ENCODE measurements at regions not wholly inside any gene's neighbourhood (a gene's known extent, or its start where the extent isn't known, plus 50 kb on each side); places are given as distances from the start of the nearest gene placed in this dataset.

DNA sequence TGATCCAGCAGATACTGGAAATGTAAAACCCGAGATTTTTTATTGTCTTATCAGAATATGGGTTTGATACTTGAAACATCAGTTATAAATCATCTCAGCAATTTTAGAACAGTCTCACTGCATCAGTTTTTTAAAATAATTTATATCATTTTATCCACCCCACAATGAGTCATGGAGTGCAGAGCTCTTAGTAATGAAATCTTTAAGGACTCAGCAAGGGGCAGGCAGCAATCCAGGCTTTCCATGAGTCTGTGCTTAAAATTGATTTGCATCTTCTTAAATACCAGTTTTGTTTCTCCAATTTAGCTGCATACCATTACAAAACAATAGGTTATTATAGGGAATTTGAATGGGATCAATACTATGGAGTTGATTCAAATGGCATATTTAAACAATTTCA, 832.3 kb downstream of the C6orf118 start:
- H3K27me3 ChIP-seq, result no peaks in the 10 kb centered on the region
- no peak overlapping the region for H3K4me3 ChIP-seq (ENCODE audit: low read depth, low read length)
- no peaks in the 10 kb centered on the region for H3K4me1 ChIP-seq
- no peaks in the 10 kb centered on the region for H3K36me3 ChIP-seq
- no peaks in the 10 kb centered on the region for H3K9me3 ChIP-seq
- DNase-seq, result no peak
- TF ChIP-seq, protein P1, sequence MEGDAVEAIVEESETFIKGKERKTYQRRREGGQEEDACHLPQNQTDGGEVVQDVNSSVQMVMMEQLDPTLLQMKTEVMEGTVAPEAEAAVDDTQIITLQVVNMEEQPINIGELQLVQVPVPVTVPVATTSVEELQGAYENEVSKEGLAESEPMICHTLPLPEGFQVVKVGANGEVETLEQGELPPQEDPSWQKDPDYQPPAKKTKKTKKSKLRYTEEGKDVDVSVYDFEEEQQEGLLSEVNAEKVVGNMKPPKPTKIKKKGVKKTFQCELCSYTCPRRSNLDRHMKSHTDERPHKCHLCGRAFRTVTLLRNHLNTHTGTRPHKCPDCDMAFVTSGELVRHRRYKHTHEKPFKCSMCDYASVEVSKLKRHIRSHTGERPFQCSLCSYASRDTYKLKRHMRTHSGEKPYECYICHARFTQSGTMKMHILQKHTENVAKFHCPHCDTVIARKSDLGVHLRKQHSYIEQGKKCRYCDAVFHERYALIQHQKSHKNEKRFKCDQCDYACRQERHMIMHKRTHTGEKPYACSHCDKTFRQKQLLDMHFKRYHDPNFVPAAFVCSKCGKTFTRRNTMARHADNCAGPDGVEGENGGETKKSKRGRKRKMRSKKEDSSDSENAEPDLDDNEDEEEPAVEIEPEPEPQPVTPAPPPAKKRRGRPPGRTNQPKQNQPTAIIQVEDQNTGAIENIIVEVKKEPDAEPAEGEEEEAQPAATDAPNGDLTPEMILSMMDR (IDR thresholded peaks at IDR 0.05; ENCODE audit: low read depth, low read length), result no peak

DNA sequence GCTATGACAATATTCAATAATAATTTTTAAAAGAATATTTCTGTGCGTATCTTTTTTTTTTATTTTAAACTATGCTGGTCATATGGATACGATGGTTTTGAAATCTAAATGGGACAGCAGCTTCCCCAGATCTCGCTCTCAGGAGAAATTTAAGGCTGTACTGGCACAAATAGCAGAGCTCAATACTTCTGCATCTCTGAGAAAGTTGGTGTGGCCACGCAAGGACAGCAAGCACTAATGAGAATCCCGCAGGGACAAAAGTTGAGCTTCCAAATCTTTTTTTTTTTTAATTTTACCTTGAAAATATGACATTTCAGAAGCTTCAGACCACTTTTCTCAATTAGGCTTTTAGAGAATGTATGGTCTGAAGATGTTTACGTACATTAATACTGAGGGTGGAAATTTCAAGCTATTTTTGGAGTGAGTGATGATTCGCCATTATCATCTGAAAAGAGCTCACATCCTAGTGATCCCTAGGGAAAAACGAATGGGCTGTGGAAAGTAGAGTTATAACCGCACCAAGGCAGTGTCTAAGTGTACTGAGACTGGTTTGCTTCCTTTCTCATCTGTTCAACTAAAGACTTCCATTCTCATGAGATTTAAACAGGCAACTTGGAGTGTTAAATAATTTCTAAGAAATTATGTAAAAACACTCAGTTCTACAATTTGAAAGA, 840.0 kb downstream of the C6orf118 start:
- Histone ChIP-seq H3K9me3 (no peaks in the 10 kb centered on the region), H3K4me1 (no peaks in the 10 kb centered on the region), H3K27me3 (no peaks in the 10 kb centered on the region), H3K4me3 (ENCODE audit: low read depth, low read length) (no peak overlapping the region), H3K36me3 (no peaks in the 10 kb centered on the region)
- TF ChIP-seq, protein P1 (IDR thresholded peaks at IDR 0.05; ENCODE audit: low read depth, low read length), result no peak
- DNase-seq, result no peak

DNA sequence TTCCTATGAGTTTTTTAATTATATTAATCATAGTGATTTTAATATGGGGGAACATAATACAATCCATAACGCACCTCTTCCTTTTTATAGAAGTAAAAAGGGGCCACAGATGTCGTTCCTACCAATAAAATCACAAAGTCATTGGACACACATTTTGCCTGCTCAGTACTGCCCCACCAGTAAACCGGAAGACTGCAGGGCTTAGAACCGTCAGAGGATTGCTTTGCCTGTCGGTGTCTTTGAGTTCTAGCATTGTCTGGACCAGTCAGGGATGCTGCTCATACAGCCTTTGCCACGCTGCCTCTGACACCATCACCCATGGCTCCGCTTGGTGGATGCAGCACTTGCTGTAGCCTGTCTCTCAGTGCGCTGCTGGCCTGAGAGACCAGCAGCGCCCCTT, 853.6 kb downstream of the C6orf118 start:
- H3K27me3 ChIP-seq, result no peaks in the 10 kb centered on the region
- H3K4me3 ChIP-seq (ENCODE audit: low read depth, low read length), result no peak overlapping the region
- TF ChIP-seq, protein P1 (IDR thresholded peaks at IDR 0.05; ENCODE audit: low read depth, low read length), result 0 out of 2 replicates have a peak, but pooled peaks have one; percentile 1
- no peaks in the 10 kb centered on the region for H3K4me1 ChIP-seq
- H3K9me3 ChIP-seq, result no peaks in the 10 kb centered on the region
- H3K36me3 ChIP-seq, result no peaks in the 10 kb centered on the region
- DNase-seq, result no peak

DNA sequence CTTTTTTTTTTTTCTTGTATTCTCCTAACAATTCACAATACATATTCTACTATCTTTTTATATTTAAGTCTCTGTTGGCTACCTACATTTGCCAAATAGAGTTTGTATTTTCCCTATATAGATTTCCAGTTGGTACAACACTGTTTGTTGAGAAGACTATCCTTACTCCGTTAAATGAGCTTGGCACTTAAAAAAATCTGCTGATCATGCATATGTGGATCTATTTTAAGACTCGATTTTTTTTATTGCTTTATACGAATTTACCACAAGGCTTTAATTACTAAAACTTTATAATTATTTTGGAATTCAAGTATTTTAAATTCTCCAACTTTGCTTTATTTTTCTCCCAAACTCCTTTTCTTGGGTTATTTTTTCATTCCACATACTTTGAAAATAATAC, 855.6 kb downstream of the C6orf118 start:
- Histone ChIP-seq H3K4me1 (no peaks in the 10 kb centered on the region), H3K27me3 (no peaks in the 10 kb centered on the region), H3K9me3 (no peaks in the 10 kb centered on the region), H3K4me3 (ENCODE audit: low read depth, low read length) (no peak overlapping the region), H3K36me3 (no peaks in the 10 kb centered on the region)
- TF ChIP-seq, protein P1 (IDR thresholded peaks at IDR 0.05; ENCODE audit: low read depth, low read length), result no peak
- no peak for DNase-seq

DNA sequence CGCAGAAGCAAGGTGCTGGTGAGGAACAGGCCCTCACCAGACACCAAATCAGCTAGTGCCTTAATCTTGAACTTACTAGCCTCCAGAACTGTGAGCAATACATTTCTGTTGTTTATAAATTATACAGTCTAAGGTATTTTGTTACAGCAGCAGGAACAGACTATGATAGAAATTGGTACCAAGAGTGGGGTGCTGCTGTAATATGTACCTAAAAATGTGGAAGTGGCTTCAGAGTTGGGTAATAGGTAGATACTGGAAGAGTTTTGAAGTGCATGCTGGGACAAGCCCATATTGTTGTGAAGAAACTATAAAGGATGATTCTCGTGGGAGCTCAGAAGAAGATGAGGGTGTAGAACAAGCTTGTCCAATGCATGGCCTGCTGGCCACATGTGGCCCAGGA, 866.8 kb downstream of the C6orf118 start:
- Histone ChIP-seq H3K4me3 (ENCODE audit: low read depth, low read length) (no peak overlapping the region), H3K27me3 (no peaks in the 10 kb centered on the region), H3K9me3 (no peaks in the 10 kb centered on the region), H3K36me3 (no peaks in the 10 kb centered on the region), H3K4me1 (no peaks in the 10 kb centered on the region)
- DNase-seq, result no peak
- TF ChIP-seq, protein P1 (IDR thresholded peaks at IDR 0.05; ENCODE audit: low read depth, low read length), result no peak

DNA sequence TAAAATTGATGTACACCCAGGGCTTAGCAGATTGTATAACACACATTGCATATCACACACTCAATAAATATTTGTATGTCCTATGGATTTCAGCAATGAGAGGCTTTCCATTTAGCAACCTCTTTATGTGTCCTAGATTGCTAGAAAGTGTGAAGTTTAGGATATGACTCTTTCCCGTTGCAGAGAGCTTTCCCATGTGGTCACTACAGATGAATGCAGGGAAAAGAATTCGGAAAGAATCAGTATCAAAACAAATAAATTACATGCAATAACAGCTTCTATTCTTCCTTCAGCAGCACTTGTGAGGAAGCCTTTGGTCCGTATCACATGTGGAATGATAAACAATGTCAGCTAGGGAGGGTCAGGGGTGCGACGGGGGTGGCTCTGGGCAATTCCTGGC, 870.1 kb downstream of the C6orf118 start:
- no peaks in the 10 kb centered on the region for H3K36me3 ChIP-seq
- H3K4me1 ChIP-seq, result no peaks in the 10 kb centered on the region
- no peak for DNase-seq
- TF ChIP-seq, protein P1 (IDR thresholded peaks at IDR 0.05; ENCODE audit: low read depth, low read length), result no peak
- H3K27me3 ChIP-seq, result no peaks in the 10 kb centered on the region
- H3K4me3 ChIP-seq (ENCODE audit: low read depth, low read length), result no peak overlapping the region
- H3K9me3 ChIP-seq, result no peaks in the 10 kb centered on the region
